Hepatocyte (in vitro differentiated cells): ENCODE measurements at regions not wholly inside any gene's neighbourhood (a gene's known extent, or its start where the extent isn't known, plus 50 kb on each side); places are given as distances from the start of the nearest gene placed in this dataset.

ENCODE experiments used
- EZH2phosphoT487 ChIP-seq: fragments of 200-600 bp; sonication (generic); IDR thresholded peaks from one replicate; pipeline ENCODE4 v1.6.1; 2018; ENCODE audit warnings: antibody characterized with exemption, mild to moderate bottlenecking, low read depth, moderate library complexity; ENCODE audit not compliant: unreplicated experiment, severe bottlenecking
- TF ChIP-seq, protein P1 (sequence below): fragments of 200-600 bp; sonication (generic); IDR thresholded peaks from 2 replicates; pipeline ENCODE4 v1.5.1; 2016; ENCODE audit warnings: antibody characterized with exemption, mild to moderate bottlenecking; ENCODE audit not compliant: poor library complexity

DNA sequence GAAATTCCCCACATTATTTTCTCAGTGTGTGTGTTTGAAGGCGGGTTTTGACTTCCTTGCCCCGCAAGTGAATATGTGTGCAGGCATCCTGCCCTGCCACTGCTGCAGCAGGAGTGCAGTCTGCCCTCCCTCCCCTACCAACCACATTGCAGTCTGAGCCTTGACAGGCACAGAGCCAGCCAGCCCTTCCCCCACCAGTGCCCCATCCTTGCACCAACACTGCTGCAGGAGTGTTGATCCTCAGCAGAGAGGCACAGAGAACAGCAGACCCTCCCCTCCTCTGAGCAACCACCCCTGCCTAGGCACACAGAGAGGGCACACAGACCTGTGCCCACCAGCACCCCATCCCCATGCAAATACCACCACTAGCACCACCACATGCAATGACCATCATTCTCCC lies 683.0 kb upstream of the PKDCC start:
- TF ChIP-seq, protein P1, sequence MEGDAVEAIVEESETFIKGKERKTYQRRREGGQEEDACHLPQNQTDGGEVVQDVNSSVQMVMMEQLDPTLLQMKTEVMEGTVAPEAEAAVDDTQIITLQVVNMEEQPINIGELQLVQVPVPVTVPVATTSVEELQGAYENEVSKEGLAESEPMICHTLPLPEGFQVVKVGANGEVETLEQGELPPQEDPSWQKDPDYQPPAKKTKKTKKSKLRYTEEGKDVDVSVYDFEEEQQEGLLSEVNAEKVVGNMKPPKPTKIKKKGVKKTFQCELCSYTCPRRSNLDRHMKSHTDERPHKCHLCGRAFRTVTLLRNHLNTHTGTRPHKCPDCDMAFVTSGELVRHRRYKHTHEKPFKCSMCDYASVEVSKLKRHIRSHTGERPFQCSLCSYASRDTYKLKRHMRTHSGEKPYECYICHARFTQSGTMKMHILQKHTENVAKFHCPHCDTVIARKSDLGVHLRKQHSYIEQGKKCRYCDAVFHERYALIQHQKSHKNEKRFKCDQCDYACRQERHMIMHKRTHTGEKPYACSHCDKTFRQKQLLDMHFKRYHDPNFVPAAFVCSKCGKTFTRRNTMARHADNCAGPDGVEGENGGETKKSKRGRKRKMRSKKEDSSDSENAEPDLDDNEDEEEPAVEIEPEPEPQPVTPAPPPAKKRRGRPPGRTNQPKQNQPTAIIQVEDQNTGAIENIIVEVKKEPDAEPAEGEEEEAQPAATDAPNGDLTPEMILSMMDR = no peak
- no peak for TF ChIP-seq EZH2phosphoT487
